HFFc6 (cell line): ENCODE measurements at regions not wholly inside any gene's neighbourhood (a gene's known extent, or its start where the extent isn't known, plus 50 kb on each side); places are given as distances from the start of the nearest gene placed in this dataset.

Experiments used
- DNase-seq: peaks from one replicate; pipeline ENCODE4 v3.0.0-alpha.2; 2018
- H3K27ac Mint-ChIP-seq: 2 replicates; pipeline ENCODE4 v1.8.0; 2020; ENCODE audit warnings: mild to moderate bottlenecking, mixed read lengths
- H3K27me3 Mint-ChIP-seq: 2 replicates; pipeline ENCODE4 v1.8.0; 2021; ENCODE audit warnings: mild to moderate bottlenecking, moderate library complexity, mixed read lengths; ENCODE audit not compliant: insufficient read depth
- H3K36me3 Mint-ChIP-seq: 2 replicates; pipeline ENCODE4 v1.8.0; 2021; ENCODE audit warnings: low read depth, mixed read lengths
- H3K4me1 Mint-ChIP-seq: 2 replicates; pipeline ENCODE4 v1.8.0; 2020; ENCODE audit warnings: low read depth, mixed read lengths
- H3K4me3 Mint-ChIP-seq: 2 replicates; pipeline ENCODE4 v1.8.0; 2020; ENCODE audit warnings: mild to moderate bottlenecking, moderate library complexity, mixed read lengths
- H3K9me3 Mint-ChIP-seq: 2 replicates; pipeline ENCODE4 v1.8.0; 2020; ENCODE audit warnings: mild to moderate bottlenecking, mixed read lengths
- TF ChIP-seq, protein P1 (sequence below): fragments of 200-600 bp; sonication (generic); IDR thresholded peaks from 2 replicates; pipeline ENCODE4 v1.5.0; 2021; ENCODE audit warnings: antibody characterized with exemption, mild to moderate bottlenecking

GRCh38 chrX:40164751-40165150, 67.0 kb upstream of the BCOR start:
- Mint-ChIP-seq H3K36me3 (no peaks in the 10 kb centered on the region), H3K27ac (no peak overlapping the region), H3K9me3 (no peaks in the 10 kb centered on the region), H3K4me1 (peaks cover 22% of the 10 kb centered on the region), H3K4me3 (no peak overlapping the region), H3K27me3 (peaks cover 2% of the 10 kb centered on the region)
- no peak for DNase-seq
- TF ChIP-seq, protein P1, sequence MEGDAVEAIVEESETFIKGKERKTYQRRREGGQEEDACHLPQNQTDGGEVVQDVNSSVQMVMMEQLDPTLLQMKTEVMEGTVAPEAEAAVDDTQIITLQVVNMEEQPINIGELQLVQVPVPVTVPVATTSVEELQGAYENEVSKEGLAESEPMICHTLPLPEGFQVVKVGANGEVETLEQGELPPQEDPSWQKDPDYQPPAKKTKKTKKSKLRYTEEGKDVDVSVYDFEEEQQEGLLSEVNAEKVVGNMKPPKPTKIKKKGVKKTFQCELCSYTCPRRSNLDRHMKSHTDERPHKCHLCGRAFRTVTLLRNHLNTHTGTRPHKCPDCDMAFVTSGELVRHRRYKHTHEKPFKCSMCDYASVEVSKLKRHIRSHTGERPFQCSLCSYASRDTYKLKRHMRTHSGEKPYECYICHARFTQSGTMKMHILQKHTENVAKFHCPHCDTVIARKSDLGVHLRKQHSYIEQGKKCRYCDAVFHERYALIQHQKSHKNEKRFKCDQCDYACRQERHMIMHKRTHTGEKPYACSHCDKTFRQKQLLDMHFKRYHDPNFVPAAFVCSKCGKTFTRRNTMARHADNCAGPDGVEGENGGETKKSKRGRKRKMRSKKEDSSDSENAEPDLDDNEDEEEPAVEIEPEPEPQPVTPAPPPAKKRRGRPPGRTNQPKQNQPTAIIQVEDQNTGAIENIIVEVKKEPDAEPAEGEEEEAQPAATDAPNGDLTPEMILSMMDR: no peak

GRCh38 chrX:40158036-40158706, 60.4 kb upstream of the BCOR start:
- Mint-ChIP-seq H3K4me1 (peaks cover 4% of the 10 kb centered on the region; the same call in 1 of the 2 replicates), H3K27me3 (peaks cover 4% of the 10 kb centered on the region), H3K27ac (peak overlapping the region; percentile 63), H3K4me3 (peak overlapping the region; percentile 77), H3K36me3 (no peaks in the 10 kb centered on the region), H3K9me3 (no peaks in the 10 kb centered on the region)
- DNase-seq: no peak
- TF ChIP-seq, protein P1: peak; percentile 44

DNA sequence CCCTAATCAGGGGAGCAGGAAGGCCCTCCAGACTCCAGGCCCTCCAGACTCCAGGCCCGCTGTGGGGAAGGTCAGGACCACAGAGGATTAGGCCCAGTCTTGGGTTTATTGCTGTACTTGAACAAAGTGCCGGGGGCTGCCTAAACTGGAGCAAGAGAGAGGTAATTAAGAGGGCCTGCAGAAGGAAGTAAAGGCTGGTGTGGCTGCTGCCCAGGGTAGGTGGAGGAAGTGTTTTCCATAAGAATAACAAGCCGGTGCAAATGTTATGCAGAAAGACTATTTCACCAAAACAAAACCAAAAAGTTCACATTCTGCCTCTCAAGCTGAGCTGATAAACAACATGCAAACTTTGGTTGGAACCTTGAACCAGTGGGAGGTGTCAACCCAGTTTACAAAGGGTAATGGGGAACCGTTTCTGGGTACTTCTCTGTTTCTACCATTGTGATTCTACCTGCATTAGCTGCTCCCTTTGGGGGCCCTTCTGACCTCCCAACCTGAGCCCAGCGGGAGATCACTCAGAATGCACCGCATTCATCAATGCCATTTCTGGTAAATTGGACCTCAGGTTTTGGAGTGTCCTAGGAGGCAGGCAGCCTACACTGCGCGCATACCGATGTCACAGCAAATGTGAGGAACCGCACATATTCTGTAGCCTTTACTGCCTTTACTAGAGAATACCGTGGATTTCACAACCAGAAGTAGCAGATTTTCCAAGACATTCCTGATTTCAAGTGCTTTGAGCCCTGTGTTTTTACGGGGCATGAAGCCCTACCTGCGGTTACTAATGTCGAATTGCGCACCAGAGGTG, 59.7 kb upstream of the BCOR start:
- no peak for DNase-seq
- no peak overlapping the region for H3K27ac Mint-ChIP-seq
- TF ChIP-seq, protein P1: no peak
- H3K36me3 Mint-ChIP-seq: no peaks in the 10 kb centered on the region
- peaks cover 4% of the 10 kb centered on the region for H3K27me3 Mint-ChIP-seq
- peaks cover 4% of the 10 kb centered on the region; the same call in 1 of the 2 replicates for H3K4me1 Mint-ChIP-seq
- H3K9me3 Mint-ChIP-seq: no peaks in the 10 kb centered on the region
- no peak overlapping the region; the same call in none of the 2 replicates for H3K4me3 Mint-ChIP-seq

DNA sequence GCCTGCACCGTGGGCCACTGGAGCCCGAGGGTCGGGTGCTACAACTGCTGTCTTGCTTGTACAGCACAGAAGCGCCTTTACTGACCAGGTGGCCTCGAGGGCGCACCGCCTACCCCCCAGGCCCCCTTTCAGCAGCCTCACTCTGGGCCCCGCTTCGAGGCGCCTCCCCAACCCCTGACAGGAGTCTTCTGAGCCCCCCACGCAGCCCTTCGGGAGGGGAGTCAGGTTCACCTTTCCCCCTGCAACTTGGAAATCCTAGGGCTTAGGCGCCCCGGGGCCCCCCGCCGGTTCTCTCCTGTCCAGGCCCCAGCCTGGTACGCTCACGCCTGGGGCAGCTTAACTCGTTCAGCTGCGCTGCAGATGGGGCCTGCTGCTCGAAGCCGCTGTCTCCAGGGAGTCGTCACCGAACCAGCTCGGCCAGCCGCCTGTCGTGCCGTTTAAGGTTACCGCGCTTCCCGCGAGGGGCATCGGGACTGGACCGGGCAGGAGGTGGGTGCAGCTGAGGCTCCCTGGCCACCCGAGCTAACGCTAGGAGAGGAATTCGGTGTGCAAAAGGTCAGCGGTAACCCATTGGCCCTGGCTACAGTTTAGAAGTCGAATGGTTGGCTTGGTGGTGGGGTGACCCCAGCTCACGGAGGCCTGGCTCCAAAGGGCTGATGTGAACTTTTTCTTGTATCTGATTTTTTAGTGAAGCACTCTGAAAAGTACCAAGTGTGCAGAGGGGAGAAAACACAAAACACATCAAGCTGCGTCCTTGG, 58.9 kb upstream of the BCOR start:
- no peak for DNase-seq
- no peak overlapping the region for H3K4me3 Mint-ChIP-seq
- peaks cover 4% of the 10 kb centered on the region; the same call in 1 of the 2 replicates for H3K4me1 Mint-ChIP-seq
- TF ChIP-seq, protein P1: no peak
- H3K27me3 Mint-ChIP-seq: peaks cover 1% of the 10 kb centered on the region; the same call in 1 of the 2 replicates
- no peaks in the 10 kb centered on the region for H3K9me3 Mint-ChIP-seq
- no peaks in the 10 kb centered on the region for H3K36me3 Mint-ChIP-seq
- no peak overlapping the region for H3K27ac Mint-ChIP-seq

GRCh38 chrX:40155589-40156469, 58.1 kb upstream of the BCOR start:
- Mint-ChIP-seq H3K4me1 (peaks cover 4% of the 10 kb centered on the region; the same call in 1 of the 2 replicates), H3K27me3 (peaks cover 1% of the 10 kb centered on the region; the same call in 1 of the 2 replicates), H3K4me3 (no peak overlapping the region), H3K27ac (no peak overlapping the region), H3K36me3 (no peaks in the 10 kb centered on the region), H3K9me3 (no peaks in the 10 kb centered on the region)
- TF ChIP-seq, protein P1: no peak
- no peak for DNase-seq
